ENCODE measurements at regions not wholly inside any gene's neighbourhood (a gene's known extent, or its start where the extent isn't known, plus 50 kb on each side); places are given as distances from the start of the nearest gene placed in this dataset.

DNA sequence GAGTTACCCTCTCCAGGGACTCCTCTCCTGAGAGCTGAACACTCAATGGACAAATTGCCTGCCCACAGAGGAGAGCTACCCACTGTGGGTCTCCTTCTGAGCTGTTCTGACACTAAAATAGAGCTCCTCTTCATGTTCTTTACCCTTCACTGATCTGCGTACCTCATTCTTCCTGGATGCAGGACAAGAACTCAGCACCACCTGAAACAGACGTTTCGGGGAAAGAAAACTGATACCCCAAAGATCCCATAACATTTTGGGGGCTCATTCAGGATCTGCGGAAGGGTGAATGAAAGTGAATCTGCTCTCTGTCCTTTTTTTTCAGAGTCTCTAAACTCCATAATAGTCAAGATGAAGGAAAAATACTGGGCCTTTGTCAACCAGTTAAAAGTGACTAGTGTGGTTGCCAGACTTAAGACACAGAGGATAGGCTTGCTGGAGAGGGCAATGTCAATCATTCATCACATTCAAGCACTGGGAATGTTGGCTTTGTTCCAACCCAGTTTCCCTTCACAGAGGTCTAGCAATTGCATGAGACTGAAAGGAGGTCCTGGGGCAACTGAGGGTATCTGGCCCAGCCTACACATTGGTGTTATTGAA, 136.7 kb upstream of the SLITRK6 start:
- TF ChIP-seq, protein P1, sequence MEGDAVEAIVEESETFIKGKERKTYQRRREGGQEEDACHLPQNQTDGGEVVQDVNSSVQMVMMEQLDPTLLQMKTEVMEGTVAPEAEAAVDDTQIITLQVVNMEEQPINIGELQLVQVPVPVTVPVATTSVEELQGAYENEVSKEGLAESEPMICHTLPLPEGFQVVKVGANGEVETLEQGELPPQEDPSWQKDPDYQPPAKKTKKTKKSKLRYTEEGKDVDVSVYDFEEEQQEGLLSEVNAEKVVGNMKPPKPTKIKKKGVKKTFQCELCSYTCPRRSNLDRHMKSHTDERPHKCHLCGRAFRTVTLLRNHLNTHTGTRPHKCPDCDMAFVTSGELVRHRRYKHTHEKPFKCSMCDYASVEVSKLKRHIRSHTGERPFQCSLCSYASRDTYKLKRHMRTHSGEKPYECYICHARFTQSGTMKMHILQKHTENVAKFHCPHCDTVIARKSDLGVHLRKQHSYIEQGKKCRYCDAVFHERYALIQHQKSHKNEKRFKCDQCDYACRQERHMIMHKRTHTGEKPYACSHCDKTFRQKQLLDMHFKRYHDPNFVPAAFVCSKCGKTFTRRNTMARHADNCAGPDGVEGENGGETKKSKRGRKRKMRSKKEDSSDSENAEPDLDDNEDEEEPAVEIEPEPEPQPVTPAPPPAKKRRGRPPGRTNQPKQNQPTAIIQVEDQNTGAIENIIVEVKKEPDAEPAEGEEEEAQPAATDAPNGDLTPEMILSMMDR (conservative IDR thresholded peaks at IDR 0.05): no peak
- TF ChIP-seq EZH2 (IDR thresholded peaks at IDR 0.05; ENCODE audit: low read depth): no peak

Measured in PC-9 (cell line).